ENCODE measurements at regions not wholly inside any gene's neighbourhood (a gene's known extent, or its start where the extent isn't known, plus 50 kb on each side); places are given as distances from the start of the nearest gene placed in this dataset.
A peak's percentile ranks its signal among the peaks of the same experiment; 100 is the strongest.
"Not testable (repeated sequence)": the region's sequence is repeated elsewhere in the genome, so short reads cannot be mapped to it uniquely, and the experiment has no call there.

GRCh38 chr9:34907044-34907443, 51.0 kb upstream of the PHF24 start:
- no peak for DNase-seq (ENCODE audit: low read depth in 2 of 2)

GRCh38 chr9:34899535-34900158, 58.4 kb upstream of the PHF24 start:
- peak; percentile 68 to 79 for DNase-seq (ENCODE audit: low read depth in 2 of 2)

- no peak for DNase-seq (ENCODE audit: low read depth in 2 of 2)
Measured at GRCh38 chr9:34898846-34899245, 59.2 kb upstream of the PHF24 start.

GRCh38 chr9:34896112-34896511, 62.0 kb upstream of the PHF24 start:
- no peak for DNase-seq (ENCODE audit: low read depth in 2 of 2)

GRCh38 chr9:34892886-34893285, 65.2 kb upstream of the PHF24 start:
- no peak for DNase-seq (ENCODE audit: low read depth in 2 of 2)

- DNase-seq (ENCODE audit: low read depth in 2 of 2) = no peak
Measured at GRCh38 chr9:34891386-34891785, 66.7 kb upstream of the PHF24 start.

- no peak for DNase-seq (ENCODE audit: low read depth in 2 of 2)
Measured at GRCh38 chr9:34887841-34888240, 70.2 kb upstream of the PHF24 start.

GRCh38 chr9:34884747-34885189, 73.3 kb upstream of the PHF24 start:
- peak in 1 of 2 experiments; percentile 3 for DNase-seq (ENCODE audit: low read depth in 2 of 2)

GRCh38 chr9:34876096-34876495, 82.0 kb upstream of the PHF24 start:
- DNase-seq (ENCODE audit: low read depth in 2 of 2) = no peak

- DNase-seq (ENCODE audit: low read depth in 2 of 2) = no peak
Measured at GRCh38 chr9:34869390-34869789, 88.7 kb upstream of the PHF24 start.

GRCh38 chr9:34866614-34867013, 91.5 kb upstream of the PHF24 start:
- no peak for DNase-seq (ENCODE audit: low read depth in 2 of 2)

GRCh38 chr9:34863426-34863825, 94.7 kb upstream of the PHF24 start:
- DNase-seq (ENCODE audit: low read depth in 2 of 2) = no peak

GRCh38 chr9:34862836-34863235, 95.2 kb upstream of the PHF24 start:
- no peak for DNase-seq (ENCODE audit: low read depth in 2 of 2)

- DNase-seq (ENCODE audit: low read depth in 2 of 2) = no peak
Measured at GRCh38 chr9:34862043-34862442, 96.0 kb upstream of the PHF24 start.

GRCh38 chr9:34855016-34855415, 103.1 kb upstream of the PHF24 start:
- DNase-seq (ENCODE audit: low read depth in 2 of 2) = not testable (repeated sequence)

- DNase-seq (ENCODE audit: low read depth in 2 of 2) = no peak
Measured at GRCh38 chr9:34830068-34830467, 120.1 kb upstream of the CCL21 start.

- no peak for DNase-seq (ENCODE audit: low read depth in 2 of 2)
Measured at GRCh38 chr9:34826999-34827538, 117.1 kb upstream of the CCL21 start.

- no peak for DNase-seq (ENCODE audit: low read depth in 2 of 2)
Measured at GRCh38 chr9:34825775-34826174, 115.8 kb upstream of the CCL21 start.

- no peak for DNase-seq (ENCODE audit: low read depth in 2 of 2)
Measured at GRCh38 chr9:34823778-34824177, 113.8 kb upstream of the CCL21 start.

- no peak for DNase-seq (ENCODE audit: low read depth in 2 of 2)
Measured at GRCh38 chr9:34810187-34810524, 100.2 kb upstream of the CCL21 start.

- no peak for DNase-seq (ENCODE audit: low read depth in 2 of 2)
Measured at GRCh38 chr9:34809504-34810186, 99.7 kb upstream of the CCL21 start.

- no peak for DNase-seq (ENCODE audit: low read depth in 2 of 2)
Measured at GRCh38 chr9:34802916-34803315, 93.0 kb upstream of the CCL21 start.

- DNase-seq (ENCODE audit: low read depth in 2 of 2) = no peak
Measured at GRCh38 chr9:34797367-34797766, 87.4 kb upstream of the CCL21 start.
